ENCODE measurements at regions not wholly inside any gene's neighbourhood (a gene's known extent, or its start where the extent isn't known, plus 50 kb on each side); places are given as distances from the start of the nearest gene placed in this dataset.
"Not testable (repeated sequence)": the region's sequence is repeated elsewhere in the genome, so short reads cannot be mapped to it uniquely, and the experiment has no call there.

DNA sequence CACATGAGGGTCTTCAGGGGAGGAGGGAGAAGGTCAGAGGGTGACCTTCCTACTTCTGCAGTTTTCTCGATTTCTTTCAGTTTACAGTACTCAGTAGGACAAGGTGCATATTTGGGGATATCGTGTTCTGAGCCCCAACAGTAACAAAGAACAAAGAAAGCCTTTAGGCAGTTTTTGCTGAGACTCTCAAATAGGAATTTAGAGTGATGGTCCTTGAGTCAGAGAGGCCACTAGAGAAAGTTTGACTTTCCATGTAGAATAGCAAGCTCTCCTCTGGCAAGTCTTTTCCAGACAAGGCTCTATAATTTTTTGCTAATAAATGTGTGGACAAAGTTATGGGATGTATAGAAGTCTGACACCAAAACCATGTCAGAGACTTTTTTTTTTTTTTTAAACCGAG lies 194.6 kb downstream of the TM9SF2 start:
- DNase-seq = no peak

DNA sequence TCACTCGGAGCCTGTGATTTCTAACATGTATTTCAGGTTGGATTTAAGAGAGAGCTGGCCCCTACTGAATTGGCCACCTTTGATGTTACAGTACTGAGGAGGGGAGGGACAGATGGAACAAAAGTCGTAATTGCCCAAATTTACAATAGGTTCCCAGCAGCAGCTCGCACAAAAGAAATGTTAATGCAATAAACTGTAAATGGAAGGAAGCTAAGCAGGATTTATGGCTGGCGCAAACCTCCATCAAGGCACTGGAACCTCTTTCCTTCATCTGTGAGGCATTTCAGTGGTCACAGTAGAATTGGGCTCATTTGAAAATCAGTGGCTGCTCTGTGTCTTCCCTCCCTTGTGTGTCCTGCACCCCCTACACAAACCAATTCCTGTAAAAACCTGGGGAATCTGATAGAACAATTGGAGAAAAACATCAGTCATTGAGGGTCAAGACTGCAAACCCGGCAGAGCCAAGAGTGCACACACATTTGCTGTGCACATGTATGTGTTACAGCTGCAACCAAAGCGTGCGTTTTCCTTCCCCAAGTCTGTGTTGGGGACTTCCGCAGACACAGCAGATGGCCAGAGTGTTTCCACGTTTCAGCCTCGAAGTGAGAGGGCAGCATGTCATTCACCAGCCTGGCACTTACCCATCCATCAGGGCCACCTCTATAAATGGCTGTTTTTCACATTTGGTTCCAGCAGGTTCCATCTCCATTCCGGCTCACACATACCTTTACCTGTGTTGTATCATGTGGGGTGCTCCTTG lies 192.8 kb downstream of the TM9SF2 start:
- no peak for DNase-seq

DNA sequence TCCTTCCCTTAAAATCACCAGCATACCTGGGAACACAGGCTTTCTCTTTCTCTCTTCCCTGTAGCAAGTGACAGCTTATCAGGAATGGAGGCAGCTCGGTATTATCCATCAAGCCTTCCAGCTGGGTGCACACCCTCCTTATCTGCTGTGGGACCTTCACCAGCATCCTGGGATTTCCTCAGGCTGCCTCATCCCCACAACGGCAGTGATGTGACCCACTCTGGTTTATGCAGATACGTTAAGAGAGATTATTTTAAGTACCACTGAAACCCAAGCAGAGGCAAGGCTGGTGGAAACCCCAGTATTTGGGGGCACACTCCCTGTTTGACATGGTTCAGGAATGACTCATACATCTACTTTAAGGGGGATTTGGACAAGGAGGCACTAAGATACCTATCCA lies 192.1 kb downstream of the TM9SF2 start:
- DNase-seq = no peak

GRCh38 chr13:99692854-99693253 lies 191.6 kb downstream of the TM9SF2 start:
- DNase-seq = no peak

DNA sequence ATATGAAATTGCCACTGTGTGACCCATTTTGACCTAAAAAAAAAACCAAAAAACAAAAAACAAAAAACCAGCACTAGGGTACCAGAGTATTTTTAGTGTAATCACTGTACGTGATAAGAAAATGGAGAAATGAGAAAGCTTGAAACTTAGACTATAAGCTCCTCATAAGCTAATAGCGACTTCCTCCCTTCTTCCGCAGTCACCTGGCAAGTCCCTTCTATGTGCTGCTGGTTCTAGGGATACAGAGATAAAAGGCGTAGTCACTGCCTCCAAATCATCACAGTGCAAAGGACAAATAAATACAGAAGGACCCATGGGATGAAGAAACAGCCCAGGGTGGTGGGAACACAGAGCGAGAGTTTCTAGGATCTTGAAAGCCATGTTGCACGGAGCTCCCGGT lies 190.3 kb downstream of the TM9SF2 start:
- DNase-seq = no peak

DNA sequence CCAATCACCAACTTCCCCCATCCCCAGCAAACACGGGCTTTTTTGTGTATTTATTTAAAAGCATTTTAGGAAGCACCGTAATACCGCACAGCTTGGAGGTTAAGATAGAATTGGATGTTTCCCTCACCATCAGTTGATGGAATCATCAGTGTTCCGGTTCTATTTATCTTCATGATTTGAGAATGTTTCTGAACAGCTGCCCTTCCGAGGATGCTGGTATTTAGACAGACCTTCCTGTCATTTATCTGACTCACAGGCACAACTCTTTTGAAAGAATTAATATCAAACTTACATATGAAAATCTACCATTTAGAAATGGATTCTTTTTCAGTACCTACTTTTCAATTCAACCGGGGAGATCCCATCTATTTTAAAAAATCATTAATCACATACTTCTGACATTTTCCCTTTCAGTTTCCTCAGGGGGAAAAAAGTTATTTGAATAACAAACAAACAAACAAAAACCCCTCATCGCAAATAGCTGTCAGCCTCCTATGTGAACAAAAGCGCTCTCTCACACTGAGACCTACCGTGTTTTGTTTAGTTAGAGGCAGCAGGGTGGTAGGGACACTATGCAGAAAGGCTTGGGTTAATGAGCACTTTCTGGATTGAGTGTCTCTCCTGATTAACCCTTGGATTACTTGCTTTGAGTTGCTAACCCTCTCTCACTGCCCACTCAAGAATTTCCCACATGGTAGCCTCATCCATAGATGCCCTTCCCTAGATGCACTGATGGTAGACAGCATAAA lies 189.3 kb downstream of the TM9SF2 start:
- DNase-seq = no peak

DNA sequence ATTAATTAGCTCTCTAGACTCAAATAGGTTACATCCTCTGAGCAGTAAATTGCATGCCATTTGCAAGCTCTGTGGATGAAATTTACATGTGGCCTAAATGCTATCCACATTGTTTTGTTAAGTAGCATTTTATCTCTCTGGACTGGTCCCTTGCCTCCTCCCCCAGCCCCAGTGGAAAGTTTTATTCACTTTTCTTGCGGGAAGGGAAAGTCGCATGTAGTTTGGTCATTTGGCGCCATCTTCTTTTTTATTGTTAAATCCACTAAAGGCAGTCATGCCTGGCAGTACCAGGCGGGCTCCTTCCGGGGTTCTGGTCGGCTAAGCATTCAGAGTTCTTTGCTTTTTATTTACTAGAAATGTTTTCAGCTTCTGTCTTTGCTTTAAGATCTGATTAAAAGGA lies 188.7 kb downstream of the TM9SF2 start:
- DNase-seq = no peak

- no peak for DNase-seq
Measured at GRCh38 chr13:99688776-99689175, 187.5 kb downstream of the TM9SF2 start.

DNA sequence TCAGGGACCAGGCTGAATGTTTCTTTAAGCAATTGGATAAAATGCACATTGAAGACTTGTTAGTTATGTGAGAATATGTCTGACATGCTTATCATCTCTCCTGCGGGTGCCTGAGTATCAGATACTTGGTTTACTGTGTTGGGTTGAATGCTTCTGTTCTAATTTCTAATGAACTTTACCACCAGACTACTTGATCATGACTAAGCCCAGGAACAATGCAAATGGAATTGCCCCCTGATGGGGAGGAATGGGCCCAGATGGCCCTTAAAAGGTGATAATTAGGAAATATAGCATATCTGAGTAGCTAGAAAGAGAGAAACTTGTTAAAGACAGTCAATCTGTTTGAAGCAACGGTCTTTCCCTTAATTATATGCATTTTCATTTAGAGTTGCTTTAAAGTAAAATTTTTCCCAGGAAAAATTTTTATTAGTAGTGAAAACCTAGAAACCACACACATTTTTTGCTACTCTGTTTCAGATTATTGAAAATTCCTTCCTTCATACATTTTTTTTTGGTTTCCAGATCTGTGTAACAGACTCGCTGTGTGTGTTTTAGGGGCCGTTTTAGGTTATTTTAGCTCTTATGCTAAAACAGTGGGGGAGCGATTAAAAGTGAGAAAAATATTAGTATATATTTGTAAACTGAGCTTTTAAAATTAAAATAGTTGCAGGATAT lies 186.6 kb downstream of the TM9SF2 start:
- no peak for DNase-seq

- no peak for DNase-seq
Measured at GRCh38 chr13:99686944-99687411, 185.7 kb downstream of the TM9SF2 start.

DNA sequence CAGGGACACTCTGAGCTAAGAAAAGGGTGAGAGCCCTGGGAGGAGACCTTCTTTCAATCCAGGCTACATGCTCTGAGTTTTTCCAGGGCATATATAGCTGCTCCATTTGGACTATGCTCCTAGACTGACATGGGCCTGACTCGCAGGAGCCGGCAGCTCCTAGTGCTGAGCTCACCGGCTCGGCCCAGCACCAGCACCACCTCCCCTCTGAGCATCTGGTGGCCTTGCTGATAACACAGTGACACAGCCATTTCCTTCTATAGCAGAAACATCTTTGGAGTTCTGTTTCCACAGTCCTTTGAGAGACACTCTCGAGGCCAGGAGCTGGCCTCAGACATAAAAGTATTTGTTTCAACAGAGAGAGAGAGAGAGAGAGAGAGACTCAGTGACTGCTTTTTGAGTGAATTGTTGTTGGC lies 184.9 kb downstream of the TM9SF2 start:
- peak; percentile 11 for DNase-seq

GRCh38 chr13:99681695-99682094 lies 180.4 kb downstream of the TM9SF2 start:
- DNase-seq = no peak

DNA sequence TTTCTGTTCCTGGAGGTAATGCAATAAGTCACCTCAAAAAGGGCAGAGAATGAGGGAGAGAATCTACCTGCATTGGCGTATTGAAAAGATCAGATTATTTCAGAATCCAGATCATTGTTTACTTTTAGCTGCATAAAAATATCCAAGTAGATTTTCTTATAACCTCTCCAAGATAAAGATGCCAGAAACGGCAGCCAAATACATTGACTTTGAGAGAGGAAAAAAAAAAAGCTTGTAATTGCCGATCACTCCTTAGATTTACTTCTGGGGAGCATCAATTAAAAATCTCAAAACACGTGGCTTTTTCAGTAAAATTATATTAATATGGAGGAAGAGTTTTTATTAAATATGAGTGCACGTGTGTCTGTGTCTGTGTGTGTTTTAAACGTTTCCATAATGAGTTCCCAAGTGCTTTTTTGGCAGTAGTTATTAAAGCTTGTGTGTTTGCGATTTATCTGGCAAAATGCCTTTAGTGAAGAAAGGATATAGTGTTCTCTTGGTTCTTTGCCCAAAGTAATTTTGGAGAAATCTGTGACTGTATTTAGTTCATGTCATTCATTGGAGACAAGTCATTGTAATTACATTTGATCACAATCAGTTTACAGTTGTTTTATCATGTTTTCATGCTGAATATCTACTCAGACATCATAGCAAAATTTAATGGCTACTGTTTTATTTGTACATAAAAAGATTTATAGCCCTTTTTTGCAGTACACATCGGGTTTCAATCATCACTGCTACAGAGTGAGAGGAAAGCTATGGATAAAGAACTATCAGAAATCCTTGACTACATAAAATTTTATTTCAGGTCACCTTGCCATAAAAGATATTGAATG lies 176.1 kb downstream of the TM9SF2 start:
- peak; percentile 79 for DNase-seq

GRCh38 chr13:99671746-99672145 lies 170.5 kb downstream of the TM9SF2 start:
- DNase-seq = no peak

- not testable (repeated sequence) for DNase-seq
Measured at GRCh38 chr13:99669096-99669495, 167.8 kb downstream of the TM9SF2 start.

DNA sequence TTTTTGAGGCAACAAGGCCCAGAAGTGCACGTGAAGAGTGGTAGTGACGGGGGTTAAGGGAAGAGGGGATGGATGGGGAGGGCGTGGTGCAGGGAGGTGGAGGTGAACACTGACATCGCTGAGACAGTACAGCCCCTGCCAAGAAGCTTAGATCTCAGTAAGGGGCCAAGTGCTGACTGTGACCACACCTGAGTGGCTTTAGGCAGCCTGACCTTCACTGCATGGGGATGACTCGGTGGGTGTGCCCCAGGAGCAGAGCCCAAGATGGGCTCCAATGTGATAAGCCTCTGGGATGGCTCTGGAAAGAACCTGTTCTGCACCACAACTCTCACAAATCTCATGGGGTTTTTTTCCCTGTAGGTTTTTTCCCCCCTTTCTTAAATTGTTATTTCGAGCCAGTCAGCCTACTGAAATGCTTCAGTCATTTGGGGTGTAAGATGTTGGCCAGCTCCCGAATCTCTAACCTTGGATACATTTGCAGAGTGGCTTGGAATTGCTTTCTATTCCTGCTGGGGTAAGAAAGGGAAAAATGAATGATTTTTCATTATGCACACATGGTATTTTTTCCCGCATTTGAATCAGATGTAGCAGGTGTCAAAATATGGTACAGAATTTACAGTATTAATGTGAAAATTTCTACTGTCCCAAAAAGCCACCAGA lies 165.0 kb downstream of the TM9SF2 start:
- DNase-seq = no peak

- DNase-seq = no peak
Measured at GRCh38 chr13:99665711-99666110, 164.4 kb downstream of the TM9SF2 start.

GRCh38 chr13:99663908-99664307 lies 162.6 kb downstream of the TM9SF2 start:
- DNase-seq = no peak

- DNase-seq = no peak
Measured at GRCh38 chr13:99663185-99663825, 162.0 kb downstream of the TM9SF2 start.

GRCh38 chr13:99662678-99663077 lies 161.4 kb downstream of the TM9SF2 start:
- DNase-seq = no peak

DNA sequence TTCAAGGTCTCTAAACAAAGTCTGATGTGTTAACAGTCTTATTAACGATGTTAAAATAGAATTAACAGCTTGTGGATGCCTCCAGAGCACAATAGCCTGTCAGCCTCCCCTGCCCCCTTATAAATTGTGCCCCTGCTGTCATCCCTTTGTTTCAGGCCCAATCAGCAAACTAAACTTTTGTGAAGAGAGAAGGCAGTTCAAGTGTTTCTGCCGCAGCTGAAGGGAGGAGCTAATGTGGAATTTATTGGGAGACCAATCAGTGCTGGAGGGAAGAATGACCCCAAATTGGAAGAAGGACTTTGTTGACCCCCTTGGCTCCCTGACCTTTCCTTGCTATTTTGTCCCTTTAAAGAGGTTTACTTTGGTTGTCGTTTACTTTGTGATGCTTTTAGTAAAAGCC lies 160.5 kb downstream of the TM9SF2 start:
- DNase-seq = no peak

All from tongue (tissue), 1 donor.